ENCODE measurements at regions not wholly inside any gene's neighbourhood (a gene's known extent, or its start where the extent isn't known, plus 50 kb on each side); places are given as distances from the start of the nearest gene placed in this dataset.

DNA sequence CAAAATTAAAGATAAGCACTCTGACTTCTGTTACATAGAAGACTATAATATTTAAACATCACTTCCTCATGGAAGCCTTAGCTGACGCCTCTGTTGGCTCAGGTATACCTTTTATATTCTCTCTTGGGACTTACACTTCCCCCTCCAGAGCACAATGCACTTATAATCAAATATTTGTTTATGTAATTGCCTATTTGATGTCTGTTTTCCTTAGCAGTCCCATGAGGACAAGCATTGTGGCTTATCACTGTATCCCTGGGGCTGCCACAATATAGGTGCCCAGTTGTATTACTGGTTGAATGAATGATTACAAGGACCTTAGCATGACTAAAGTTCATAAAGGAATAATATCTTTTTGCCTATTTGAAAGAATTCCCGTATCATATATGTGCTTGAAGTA is 186.7 kb upstream of the VGLL2 start:
- no peak overlapping the region for H3T11ph ChIP-seq (ENCODE audit: low read length)
- H2AK5ac ChIP-seq (ENCODE audit: insufficient read length, low read length) = no peak overlapping the region
- H3K9me3 Mint-ChIP-seq = no peaks in the 10 kb centered on the region; a peak in 1 of 5 replicates
- no peak overlapping the region for H3K14ac ChIP-seq (ENCODE audit: insufficient read depth, low read length)
- no peak overlapping the region for H3K27ac ChIP-seq (ENCODE audit: insufficient read length, low read depth, low read length)
- no peaks in the 10 kb centered on the region for H3K79me2 ChIP-seq (ENCODE audit: insufficient read depth, low read length)
- H4K8ac ChIP-seq (replicated peaks; ENCODE audit: insufficient read length, low read depth, low read length) = no peak overlapping the region
- no peak overlapping the region for H3K4me2 ChIP-seq (ENCODE audit: insufficient read depth, insufficient read length, low read length)
- no peak overlapping the region for H3K27ac Mint-ChIP-seq
- H3K23me2 ChIP-seq (ENCODE audit: insufficient read length, low read depth, low read length, poor library complexity, severe bottlenecking) = no peaks in the 10 kb centered on the region
- no peak overlapping the region for H3K18ac ChIP-seq (ENCODE audit: insufficient read length, low read depth, low read length)
- H3K56ac ChIP-seq (ENCODE audit: insufficient read length, low read depth, low read length) = no peak overlapping the region
- H3K9ac ChIP-seq (ENCODE audit: extremely low read depth, insufficient read length, low read length) = no peak overlapping the region
- H4K91ac ChIP-seq (ENCODE audit: insufficient read length, low read depth, low read length) = no peak overlapping the region
- no peaks in the 10 kb centered on the region for H3K4me1 ChIP-seq (ENCODE audit: insufficient read depth, low read length)
- H4K20me1 ChIP-seq (ENCODE audit: control insufficient read depth, insufficient read depth, insufficient read length) = no peaks in the 10 kb centered on the region
- DNase-seq = no peak
- H2AFZ ChIP-seq (ENCODE audit: low read length) = no peak overlapping the region
- no peak overlapping the region for H3K23ac ChIP-seq (ENCODE audit: insufficient read length, low read depth, low read length)
- H3K4ac ChIP-seq (ENCODE audit: low read depth, low read length) = no peak overlapping the region
- H3K36me3 Mint-ChIP-seq (ENCODE audit: insufficient read depth in 1 of 3, low read depth in 3 of 3) = no peaks in the 10 kb centered on the region
- peaks cover 3 to 10% of the 10 kb centered on the region in 2 experiments; a peak in 1 of 4 replicates for H3K4me1 Mint-ChIP-seq
- H2BK15ac ChIP-seq (ENCODE audit: low read depth, low read length) = no peak overlapping the region
- H3K4me3 Mint-ChIP-seq = no peak overlapping the region
- H3K9me3 ChIP-seq (ENCODE audit: control insufficient read depth, low read depth, low read length) = no peaks in the 10 kb centered on the region
- H2BK12ac ChIP-seq (ENCODE audit: insufficient read length, low read depth, low read length) = no peak overlapping the region
- H4K5ac ChIP-seq (ENCODE audit: insufficient read length, low read depth, low read length) = no peak overlapping the region
- peaks cover 2% of the 10 kb centered on the region for H3K27me3 Mint-ChIP-seq (ENCODE audit: low read depth)
- no peak overlapping the region for H2BK20ac ChIP-seq (ENCODE audit: low read depth, low read length, poor library complexity, severe bottlenecking)
- whole genome bisulfite sequencing (ENCODE audit: extremely low coverage, insufficient read length, low lambda C conversion rate) = no CpG with 5 or more reads among the region's 2 CpGs
- H2BK120ac ChIP-seq (ENCODE audit: low read depth, low read length, poor library complexity, severe bottlenecking) = no peak overlapping the region
- TF ChIP-seq, protein P1, sequence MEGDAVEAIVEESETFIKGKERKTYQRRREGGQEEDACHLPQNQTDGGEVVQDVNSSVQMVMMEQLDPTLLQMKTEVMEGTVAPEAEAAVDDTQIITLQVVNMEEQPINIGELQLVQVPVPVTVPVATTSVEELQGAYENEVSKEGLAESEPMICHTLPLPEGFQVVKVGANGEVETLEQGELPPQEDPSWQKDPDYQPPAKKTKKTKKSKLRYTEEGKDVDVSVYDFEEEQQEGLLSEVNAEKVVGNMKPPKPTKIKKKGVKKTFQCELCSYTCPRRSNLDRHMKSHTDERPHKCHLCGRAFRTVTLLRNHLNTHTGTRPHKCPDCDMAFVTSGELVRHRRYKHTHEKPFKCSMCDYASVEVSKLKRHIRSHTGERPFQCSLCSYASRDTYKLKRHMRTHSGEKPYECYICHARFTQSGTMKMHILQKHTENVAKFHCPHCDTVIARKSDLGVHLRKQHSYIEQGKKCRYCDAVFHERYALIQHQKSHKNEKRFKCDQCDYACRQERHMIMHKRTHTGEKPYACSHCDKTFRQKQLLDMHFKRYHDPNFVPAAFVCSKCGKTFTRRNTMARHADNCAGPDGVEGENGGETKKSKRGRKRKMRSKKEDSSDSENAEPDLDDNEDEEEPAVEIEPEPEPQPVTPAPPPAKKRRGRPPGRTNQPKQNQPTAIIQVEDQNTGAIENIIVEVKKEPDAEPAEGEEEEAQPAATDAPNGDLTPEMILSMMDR (conservative IDR thresholded peaks at IDR 0.05) = no peak
- H2BK5ac ChIP-seq (ENCODE audit: insufficient read length, low read length) = no peak overlapping the region
- H3K79me1 ChIP-seq (ENCODE audit: insufficient read depth, low read depth, low read length, poor library complexity, severe bottlenecking) = no peaks in the 10 kb centered on the region
- no peaks in the 10 kb centered on the region for H3K27me3 ChIP-seq (ENCODE audit: insufficient read depth, low read length)
